Umbilical cord (tissue), 1 donor: ENCODE measurements at regions not wholly inside any gene's neighbourhood (a gene's known extent, or its start where the extent isn't known, plus 50 kb on each side); places are given as distances from the start of the nearest gene placed in this dataset.

Experiments used
- DNase-seq: peaks from one replicate; pipeline ENCODE4 v3.0.0-alpha.2; 2015; ENCODE audit warnings: low spot score

- no peak for DNase-seq
These were observed 111.0 kb upstream of the PDE3A start for GRCh38 chr12:20257311-20257710.

GRCh38 chr12:20259786-20260185 lies 108.6 kb upstream of the PDE3A start:
- no peak for DNase-seq

DNA sequence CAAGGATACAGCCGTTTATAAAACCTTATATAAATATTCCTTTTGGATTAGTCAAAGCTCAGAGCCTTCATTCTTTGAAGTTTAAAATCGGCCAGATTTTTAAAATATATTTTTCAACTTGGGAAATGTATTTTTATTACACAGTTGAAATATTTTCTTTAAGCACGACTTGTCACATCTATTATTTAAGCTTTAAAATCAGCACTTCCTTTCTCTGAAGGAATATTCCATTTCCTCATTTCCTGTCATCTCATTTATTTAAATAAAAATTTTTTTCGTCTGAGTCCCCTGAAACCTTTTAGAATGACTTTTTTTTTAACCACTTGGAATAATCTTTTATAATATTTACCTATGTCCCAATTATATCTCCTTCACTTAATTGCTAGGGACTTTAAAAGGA lies 107.5 kb upstream of the PDE3A start:
- no peak for DNase-seq

- DNase-seq: no peak
These were observed 106.2 kb upstream of the PDE3A start for GRCh38 chr12:20262119-20262518.

DNA sequence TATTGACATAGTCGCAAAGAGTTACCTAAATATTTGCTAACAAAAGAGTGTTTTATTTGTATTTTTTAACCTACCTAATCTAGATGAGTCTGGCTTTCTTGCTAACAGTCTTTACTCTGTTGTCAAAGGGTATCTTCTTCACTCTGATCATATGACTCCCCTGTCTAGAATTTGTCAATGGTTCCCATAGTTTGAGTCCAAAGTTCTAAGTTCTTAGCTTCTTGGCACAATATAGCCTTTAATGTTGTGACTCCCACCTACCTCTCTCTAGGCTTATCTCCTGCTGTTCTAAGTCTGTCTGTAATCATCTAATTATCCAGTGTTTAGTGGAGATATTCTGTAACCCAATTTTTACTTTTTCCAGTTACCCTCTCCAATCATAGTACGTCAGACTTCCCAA lies 104.3 kb upstream of the PDE3A start:
- no peak for DNase-seq

DNA sequence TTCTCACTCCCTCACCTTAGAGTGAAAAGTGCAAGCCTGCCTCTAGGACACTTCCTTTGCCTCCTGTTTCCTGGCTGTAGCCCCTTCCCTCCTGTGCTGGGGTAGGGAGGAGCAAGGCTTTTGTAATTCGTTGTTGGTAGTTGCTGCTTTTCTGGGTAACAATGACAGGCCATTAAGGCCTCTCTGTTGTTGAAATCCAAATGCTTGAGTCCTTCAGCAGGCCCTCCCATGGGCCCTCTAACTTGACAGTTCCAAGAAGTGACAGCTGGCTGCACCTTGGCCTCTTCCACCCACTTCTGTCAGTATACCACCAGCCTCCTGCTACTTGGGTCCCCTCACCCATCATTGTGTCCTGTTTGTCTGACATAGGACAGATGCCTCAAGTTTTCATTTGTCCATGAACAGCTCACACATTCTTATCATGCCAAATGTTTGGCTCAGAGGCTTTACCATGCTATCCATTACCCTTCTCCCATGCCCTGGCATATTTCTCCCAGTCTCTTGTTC lies 103.7 kb upstream of the PDE3A start:
- DNase-seq: no peak

- DNase-seq: no peak
These were observed 100.1 kb upstream of the PDE3A start for GRCh38 chr12:20268121-20268732.

DNA sequence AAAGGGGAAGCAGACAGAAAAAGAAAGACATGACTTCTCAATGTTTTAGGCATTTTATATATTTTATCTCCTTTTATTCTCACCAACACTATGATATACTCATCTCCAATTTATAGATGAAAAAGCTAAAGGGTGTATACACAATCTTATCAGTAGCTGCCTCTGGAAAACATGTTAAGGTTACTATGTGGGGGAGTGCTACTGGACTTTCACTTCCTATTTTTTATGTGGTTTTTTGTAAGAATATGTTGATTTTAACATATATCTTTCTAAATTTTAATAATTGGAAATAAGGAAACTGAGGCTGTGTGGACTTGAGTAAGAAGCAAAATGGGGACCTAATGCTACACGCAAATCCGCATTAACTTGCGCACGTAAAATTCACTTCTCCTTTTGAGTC lies 99.6 kb upstream of the PDE3A start:
- no peak for DNase-seq

- no peak for DNase-seq
These were observed 98.8 kb upstream of the PDE3A start for GRCh38 chr12:20269337-20270067.

- DNase-seq: no peak
These were observed 97.8 kb upstream of the PDE3A start for GRCh38 chr12:20270557-20270956.

- DNase-seq: peak; percentile 57
These were observed 96.2 kb upstream of the PDE3A start for GRCh38 chr12:20272161-20272560.

GRCh38 chr12:20272801-20273200 lies 95.5 kb upstream of the PDE3A start:
- DNase-seq: no peak

- DNase-seq: no peak
These were observed 94.3 kb upstream of the PDE3A start for GRCh38 chr12:20274008-20274407.

DNA sequence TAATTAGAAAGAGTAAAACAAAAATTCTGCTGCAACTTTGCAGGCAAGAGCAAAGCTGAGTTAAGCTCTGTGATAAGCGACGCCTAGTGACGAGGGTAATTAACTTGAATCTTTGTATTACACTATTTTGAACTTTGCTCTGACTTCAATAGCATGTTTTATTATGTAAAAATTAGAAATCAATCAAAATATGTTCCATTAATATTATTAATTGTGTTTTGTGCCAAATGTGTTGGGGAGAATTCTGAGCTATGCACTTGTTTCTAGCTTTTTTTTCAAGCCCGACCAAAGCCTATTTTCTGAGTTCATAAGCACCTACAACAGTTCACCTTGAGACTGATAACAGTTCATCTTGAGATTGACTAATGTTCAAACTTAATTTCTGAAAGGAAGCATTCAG lies 90.1 kb upstream of the PDE3A start:
- DNase-seq: no peak

DNA sequence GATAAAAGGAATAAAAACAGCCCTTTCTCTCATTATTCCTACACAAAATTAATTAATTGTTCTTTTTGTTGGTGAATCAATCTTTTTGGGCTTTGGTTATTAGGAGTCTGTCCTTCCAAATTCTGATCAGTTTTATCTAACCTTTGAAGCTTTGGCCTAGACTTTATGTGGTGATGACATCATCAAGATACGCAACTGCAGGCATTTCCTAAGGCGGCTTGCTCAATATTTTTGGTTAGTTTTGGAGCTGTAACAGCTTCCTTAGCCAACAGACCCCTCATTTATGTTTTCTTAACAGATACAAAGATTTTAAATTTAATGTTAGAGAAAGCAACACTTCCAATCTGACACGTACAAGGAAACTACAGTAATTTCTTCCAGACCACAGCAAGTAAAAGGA lies 87.8 kb upstream of the PDE3A start:
- DNase-seq: no peak

DNA sequence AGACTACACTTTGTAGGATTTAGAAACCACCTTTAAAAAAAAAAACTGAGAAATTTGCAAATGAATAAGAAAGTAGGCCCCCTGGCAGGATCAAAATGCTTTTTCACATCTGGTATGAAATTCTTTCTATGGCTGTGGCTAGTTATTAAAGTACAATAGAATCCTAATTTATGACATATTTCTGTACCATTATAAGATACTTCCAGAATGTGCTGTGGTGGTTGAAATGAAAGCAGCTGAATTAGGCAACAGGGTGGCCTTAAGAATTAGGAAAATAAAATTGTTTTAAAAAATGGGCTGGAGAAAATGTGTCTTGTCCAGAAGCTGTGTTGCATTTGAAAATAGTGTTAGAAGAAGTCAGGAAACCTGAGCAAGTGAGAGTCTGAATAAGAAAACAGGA lies 85.9 kb upstream of the PDE3A start:
- no peak for DNase-seq

DNA sequence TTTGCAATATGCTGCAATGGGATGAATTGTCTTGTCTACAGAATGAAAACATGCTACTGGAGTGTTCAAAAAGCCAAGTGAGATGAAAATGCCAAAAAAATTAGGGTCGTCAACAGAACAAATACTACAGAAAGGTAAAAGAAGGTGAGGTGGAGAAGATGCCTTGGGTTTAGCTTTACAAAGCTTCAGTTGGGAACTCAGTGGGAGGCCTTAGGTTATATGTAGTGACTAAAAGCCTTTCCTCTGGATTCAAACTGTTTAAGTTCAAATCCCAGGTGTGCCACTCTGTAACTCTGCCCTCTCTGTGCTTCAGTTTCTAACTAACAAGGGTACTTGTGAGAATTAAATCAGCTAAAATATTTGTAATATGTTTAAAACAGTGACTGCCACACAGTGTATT lies 84.9 kb upstream of the PDE3A start:
- no peak for DNase-seq

DNA sequence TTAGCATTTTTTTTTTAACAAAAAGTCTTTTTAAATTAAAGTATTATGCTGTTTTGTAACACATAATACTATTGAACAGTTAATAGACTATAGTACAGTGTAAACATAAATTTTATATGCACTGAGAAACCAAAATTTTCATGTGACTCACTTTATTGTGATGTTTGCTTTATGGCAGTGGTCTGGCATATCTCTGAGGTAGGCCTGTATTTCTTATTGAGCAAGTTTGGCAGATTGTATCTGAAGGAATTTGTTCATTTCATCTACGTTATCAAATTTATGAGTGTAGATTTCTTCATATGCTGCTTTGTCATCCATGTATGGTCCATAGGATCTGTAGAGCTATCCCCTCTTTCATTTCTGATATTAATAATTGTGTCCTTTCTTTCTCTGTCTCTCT lies 78.8 kb upstream of the PDE3A start:
- no peak for DNase-seq

GRCh38 chr12:20300457-20300856 lies 67.9 kb upstream of the PDE3A start:
- DNase-seq: no peak

GRCh38 chr12:20305470-20305869 lies 62.9 kb upstream of the PDE3A start:
- no peak for DNase-seq

- no peak for DNase-seq
These were observed 58.7 kb upstream of the PDE3A start for GRCh38 chr12:20309504-20310148.

- no peak for DNase-seq
These were observed 54.0 kb upstream of the PDE3A start for GRCh38 chr12:20314328-20314727.

DNA sequence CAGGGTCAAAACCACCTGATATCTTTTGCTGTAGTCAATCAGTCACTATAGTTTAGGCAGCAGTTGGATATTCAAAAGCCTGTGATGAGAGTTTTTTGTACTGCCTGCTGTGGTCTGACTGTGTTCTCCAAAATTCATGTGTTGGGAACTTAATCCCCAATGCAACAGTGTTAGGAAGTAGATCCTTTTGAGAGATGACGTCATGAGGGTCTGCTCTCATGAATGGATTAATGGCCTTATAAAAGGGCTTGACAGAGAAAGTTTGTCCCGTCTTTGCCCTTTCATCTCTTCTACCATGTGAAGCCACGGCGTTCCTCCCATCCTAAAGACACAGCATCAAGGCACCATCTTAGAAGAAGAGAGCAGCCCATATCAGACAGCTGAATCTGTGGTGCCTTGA lies 50.8 kb upstream of the PDE3A start:
- no peak for DNase-seq
